ENCODE measurements at regions not wholly inside any gene's neighbourhood (a gene's known extent, or its start where the extent isn't known, plus 50 kb on each side); places are given as distances from the start of the nearest gene placed in this dataset.
A peak's percentile ranks its signal among the peaks of the same experiment; 100 is the strongest.
"Not testable (repeated sequence)": the region's sequence is repeated elsewhere in the genome, so short reads cannot be mapped to it uniquely, and the experiment has no call there.

DNA sequence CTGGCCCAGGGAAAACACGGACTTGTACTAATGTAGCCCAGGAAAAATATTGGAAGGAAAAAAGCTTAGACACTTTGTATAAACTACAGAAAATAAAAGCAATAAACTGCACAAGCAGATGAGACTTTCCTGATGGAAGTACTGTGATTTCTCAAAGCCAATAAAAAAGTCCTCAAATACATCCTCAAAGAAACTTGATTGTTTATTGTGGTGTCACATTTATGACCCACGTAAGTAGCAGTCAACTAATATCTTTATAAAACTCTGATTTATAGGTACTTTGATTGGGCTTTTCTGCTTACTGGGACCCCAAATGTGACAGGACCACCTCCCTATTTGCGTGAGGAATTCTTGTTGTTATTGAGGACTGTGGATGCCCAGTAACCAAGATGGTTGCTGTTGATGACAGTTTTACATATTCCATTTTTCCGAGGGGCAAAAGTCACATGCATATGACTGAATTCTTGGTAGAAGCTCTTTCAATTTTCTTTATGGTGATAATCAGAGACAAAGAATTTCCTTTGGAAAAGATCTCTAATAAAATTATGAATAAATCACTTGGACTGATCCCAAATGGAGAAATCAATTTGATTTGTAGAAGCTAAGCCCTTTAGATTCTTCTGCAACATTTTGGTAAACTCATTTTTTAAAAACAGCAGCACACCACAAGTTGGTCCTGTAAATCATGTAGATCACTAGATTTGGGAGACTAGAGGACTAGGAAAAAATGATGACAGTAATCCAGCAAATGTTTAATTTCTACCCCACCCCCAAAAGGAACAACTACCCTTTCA, 159.0 kb upstream of the TSC22D2 start:
- peak in 2 of 3 donors; percentile 67 to 74 for DNase-seq (ENCODE audit: low read depth in 3 of 3, low spot score in 2 of 3)

DNA sequence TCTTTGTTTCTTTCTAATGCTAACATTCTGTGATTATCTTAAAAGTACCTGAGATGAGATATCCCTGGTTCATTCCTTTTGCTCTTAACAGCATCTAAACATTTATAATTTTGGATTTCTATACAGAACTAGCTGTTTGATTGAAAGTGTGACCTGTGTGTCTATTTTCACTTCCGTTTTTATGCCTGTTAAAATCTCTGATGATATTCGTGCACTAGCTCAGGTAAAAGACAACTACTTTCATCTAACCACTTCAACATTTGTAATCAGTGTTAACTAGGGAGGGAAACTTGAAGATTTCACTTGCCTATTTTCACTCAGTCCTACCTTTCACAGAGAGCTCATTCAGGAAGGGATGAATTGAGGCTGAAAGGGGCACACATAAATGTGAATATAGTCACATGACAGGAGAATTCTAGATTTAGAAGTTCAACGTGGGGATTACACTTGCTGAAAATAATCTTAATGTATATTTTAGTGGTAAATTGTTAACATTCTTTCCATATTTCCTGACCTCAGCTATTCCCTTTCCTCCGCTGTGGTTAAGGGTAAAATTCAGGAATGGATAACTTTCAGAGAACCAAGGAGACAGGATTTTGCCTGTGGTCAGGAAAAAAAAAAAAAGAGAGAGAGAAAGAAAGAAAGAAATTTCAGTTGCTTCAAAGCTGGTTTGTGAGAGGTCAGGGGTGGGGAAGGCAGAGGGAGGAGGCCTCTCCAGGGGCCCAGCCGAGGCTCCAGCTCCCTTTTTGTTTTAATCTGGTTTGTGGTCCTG, 159.8 kb upstream of the TSC22D2 start:
- no peak for DNase-seq (ENCODE audit: low read depth in 3 of 3, low spot score in 2 of 3)

DNA sequence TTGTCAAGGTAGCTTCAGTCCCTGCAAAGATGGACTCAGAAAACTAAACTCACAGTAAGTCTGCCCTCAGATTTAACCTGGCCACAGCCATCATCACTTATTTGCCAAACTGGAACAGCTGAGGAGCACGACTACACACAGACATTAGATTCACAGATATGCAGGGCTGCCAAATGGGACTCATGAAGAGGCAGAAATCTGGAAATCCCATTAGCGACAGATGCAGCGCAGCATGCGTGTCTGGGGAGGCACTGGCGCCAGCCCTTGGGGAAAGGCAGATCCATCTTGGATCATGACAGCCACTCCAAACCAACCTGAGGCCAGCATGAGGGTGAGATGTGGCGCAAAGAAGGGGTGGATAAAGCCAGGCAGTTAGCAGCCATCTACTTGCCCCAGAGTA, 160.7 kb upstream of the TSC22D2 start:
- DNase-seq (ENCODE audit: low read depth in 3 of 3, low spot score in 2 of 3): no peak

DNA sequence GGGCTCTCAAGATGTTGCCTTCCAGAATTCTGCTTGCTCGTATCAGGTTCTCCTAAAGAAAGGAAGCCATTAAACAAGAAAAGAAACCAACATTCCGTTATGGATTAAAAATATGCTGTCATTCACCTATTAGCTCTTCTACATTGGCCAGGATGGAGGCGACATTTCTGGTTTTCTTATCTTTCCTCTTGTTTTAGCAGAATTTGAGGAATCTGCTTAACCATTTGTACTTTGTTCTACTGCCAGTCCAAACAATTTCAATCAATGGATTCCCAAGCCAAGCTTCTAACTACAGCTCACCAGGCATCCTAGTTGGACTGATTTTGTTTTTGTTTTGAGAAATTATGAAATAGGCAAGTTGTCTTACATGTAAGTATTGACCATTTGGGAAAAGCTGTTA, 164.6 kb upstream of the TSC22D2 start:
- no peak for DNase-seq (ENCODE audit: low read depth in 3 of 3, low spot score in 2 of 3)

DNA sequence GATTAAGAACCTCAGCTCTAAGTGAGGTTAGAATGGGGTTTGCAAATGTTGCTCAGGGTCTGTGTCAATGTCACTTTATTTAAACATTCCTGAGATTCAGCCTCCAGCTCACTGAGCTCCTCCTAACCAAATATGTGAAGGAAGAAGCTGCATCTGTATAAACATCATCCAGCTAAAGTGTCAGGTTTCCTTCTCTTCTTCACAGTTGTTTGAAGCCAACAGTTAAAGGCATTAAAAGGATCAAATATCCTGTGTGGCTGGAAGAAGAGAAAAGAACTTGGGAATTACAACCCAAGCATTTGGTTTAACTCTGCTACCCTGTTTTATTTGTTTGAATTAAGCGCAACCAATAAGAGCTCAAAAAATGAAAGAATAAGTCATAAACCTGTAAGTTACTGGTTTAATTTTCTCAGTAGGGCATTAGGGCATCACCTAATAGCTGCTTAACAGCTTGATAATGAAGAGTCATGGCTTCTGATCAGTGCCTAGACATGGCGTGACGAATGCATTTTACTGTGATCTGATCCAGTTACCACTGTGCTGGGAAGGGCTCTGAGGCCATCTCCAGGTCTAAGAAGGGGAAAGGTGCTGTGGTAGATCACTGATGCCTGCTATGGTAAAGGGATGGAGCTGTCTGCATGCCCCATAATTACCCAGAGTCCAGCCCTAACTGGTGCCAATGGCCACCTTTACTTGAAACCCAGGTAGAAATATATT, 165.7 kb upstream of the TSC22D2 start:
- DNase-seq (ENCODE audit: low read depth in 3 of 3, low spot score in 2 of 3): no peak

DNA sequence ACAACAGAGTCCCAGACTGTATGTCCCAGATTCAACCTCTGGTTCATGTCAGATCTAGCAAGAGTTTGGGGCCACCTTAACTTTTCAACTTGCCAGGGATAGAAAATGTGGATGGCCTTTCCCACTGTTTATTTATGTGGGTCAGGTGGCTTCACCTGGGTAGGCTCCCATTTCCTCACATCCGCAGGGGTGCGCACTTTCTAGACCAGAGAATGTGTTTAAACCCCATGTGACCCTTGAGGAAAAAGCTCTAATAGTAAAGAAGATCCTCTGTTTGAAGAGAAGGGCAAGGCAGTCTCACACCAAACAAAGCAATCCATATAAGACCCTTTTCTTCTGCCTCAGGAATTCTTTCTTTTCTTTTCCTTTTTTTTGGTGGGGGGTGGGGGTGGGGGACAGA, 167.2 kb upstream of the TSC22D2 start:
- DNase-seq (ENCODE audit: low read depth in 3 of 3, low spot score in 2 of 3): no peak

DNA sequence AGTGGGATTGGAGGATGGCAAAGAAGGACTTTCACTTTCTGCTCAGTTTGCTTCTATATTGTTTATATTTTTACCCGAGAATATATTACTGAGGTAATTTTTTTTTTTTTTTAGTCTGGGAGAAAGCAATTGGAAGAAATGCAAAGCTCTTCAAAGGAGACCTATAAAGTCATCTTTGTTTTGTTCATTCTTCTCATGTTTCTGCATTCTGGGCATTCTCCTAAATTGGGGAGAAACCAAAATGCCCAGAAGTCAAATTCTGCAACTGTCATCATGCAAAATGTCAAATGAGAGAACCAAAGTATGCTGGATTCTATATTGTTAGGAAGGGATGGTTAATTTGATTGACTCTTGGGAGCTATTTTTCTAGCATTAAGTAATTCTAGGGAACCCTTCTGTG, 168.3 kb upstream of the TSC22D2 start:
- no peak for DNase-seq (ENCODE audit: low read depth in 3 of 3, low spot score in 2 of 3)

DNA sequence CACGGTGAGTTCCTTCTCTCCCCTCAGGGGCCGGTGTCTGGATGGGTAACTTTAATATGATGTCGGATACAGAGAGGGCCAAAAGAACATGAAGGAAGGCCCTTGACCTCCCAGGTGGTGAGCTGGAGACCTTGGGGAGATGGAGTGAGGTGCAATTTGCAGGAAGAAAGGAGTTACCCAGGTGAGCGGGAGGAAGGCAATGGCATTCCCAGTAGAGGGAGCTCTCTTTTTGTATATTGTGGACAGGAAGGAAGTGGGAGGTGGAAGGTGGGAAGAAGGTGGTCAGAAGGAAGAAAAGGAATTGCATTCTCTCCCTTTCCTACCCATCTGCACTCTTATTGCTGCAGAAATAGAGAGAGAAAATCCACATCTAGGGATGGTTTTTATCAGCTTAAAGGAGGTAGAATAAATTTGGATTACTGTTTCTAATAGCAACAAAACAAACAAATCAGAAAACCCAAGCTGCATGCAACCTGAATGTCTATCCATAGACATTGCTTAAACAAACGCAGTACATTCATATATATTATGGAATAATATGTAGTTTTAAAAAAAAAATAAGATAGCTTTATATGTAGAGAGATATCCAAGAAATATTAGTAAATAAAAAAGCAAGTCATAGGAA, 169.0 kb upstream of the TSC22D2 start:
- no peak for DNase-seq (ENCODE audit: low read depth in 3 of 3, low spot score in 2 of 3)

DNA sequence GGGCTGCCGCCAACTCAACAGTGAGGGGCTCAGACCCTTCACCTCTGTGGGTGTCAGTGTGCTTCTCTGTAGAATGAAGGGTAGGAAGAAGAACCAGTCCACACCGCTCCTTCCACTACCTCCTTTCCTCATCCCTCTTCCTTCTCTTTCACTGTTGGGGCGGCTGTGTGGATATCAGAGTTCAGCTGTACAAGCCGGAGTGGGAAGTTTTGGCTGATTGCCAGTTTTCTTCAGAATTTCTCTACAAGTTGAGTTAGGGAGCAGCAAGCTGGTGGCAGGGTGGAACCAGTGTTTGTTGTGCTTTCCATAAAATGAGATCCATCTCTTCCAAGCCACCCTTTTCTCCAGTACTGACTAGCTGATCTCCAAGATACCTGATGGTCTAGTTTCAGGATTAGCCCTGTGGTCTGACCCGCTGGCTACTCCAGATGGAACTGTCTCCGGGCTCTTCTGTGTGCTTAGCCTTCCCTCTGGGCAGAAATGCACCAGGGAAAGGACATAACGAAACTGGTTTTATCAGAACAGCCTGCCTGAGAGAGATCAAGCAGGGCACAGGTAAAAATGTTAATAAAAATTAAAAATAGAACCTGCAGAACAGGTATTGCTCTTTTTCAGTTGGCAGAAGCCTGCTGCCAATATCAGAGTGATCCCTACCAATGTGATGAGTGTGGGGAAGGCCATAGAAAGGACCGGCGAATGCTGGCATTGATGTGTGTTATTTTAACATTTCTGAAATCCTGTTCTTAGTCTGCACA, 169.9 kb upstream of the TSC22D2 start:
- no peak for DNase-seq (ENCODE audit: low read depth in 3 of 3, low spot score in 2 of 3)

DNA sequence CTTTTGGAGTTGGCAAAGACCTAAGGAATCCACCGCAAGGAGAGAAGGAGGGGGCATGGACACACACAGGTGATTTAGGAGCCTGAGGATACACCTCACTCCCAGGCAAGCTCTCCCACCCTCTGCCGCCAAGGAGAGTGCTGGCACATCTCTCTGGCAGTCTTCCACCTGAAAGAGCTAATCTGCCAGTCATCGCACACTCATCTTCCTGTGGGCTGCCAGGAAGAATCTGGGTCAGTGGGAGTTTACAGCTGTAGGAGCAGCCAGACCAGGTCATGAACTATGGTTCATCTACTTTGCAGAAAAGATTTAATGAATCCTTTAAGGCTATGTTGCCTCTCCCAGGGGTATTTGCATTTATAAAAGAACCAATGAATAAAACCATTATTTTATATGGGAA, 170.6 kb upstream of the TSC22D2 start:
- DNase-seq (ENCODE audit: low read depth in 3 of 3, low spot score in 2 of 3): no peak

DNA sequence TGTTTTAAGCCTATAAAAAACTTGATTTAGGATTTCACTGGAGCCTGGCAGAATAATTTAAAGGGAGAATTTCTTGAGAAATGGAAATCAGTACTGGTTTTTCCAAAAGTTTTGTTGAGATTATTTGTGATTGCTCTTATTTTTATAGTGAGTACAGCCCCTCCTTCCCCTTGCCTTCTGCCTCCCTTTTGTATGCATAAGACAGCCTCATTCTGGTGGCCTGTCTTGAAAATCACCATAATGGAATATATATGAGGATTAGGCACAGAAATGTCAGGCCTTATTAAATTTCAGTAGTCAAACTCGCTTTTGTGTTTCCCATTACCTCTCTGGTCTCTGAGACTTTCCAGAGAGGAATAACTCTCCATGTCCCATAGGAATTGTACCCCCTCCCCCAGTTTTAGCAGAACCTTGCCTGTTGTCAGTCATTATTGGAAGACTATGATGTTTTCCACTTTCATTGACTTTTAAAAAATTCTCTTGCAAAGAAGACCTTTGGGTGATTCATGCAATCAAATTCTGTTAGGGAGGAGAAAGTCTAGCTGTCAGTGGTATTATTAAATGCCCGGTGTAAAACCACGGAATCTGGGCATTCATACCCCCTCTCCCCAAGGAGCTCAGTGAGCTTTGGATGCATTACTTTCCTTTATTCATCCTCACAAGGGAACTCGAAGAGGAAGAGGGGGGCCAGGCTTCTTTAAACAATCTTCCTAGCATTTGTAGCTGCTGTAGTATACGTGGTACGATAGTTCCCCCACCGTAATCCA, 171.6 kb upstream of the TSC22D2 start:
- no peak for DNase-seq (ENCODE audit: low read depth in 3 of 3, low spot score in 2 of 3)

DNA sequence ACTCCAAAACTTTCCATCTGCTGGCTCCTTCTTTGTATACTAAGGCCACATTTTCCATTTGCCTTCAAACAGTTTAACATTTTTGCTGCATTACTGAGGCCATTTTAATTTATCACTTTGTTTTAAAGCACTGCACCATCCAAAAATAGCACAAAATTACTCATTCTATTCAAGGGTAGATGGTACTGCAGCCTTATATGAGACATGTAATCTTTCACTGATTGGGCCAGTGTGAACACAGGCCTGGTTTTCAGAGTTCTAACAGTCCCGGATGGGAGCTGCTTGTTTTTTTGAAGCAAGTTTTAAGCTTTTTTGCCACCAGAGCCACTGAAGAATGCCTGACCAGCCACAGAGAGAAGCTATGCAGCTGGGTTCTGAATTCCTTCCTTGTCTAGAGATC, 172.3 kb upstream of the TSC22D2 start:
- no peak for DNase-seq (ENCODE audit: low read depth in 3 of 3, low spot score in 2 of 3)

DNA sequence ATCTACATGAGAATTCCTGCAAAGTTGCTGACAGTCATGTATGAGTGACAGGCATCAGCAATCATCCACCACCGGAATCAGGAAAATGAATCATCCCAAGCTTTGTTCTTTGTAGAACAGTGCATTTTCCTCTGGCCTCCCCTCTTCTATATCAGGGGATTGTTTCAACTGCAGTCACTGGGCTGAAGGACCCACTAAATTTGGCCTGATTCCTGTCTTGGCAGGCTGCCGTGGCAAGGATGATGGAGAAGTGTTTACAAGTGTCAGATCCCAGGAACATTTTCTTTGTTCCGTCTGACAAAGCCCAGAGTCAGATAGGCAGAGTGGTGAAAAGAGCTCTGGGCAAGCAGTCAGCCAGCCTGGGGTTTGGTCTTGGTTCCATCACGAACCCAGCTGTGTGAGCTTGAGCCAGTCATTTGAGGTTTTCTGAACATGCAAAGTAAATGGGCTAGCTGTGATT, 175.1 kb upstream of the TSC22D2 start:
- no peak for DNase-seq (ENCODE audit: low read depth in 3 of 3, low spot score in 2 of 3)

DNA sequence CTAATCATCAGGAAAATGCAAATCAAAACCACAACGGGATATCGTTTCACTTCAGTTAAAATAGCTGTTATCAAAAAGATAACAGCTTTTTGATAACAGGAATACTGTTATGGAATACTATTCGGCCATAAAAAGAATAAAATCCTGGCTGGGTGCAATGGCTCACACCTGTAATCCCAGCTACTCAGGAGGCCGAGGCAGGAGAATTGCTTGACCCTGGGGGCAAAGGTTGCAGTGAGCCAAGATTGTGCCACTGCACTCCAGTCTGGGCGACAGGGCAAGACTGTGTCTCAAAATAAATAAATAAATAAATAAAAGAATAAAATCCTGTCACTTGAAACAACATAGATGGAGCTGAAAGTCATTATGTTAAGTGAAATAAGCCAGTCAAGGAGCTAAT, 178.1 kb upstream of the TSC22D2 start:
- no peak for DNase-seq (ENCODE audit: low read depth in 3 of 3, low spot score in 2 of 3)

DNA sequence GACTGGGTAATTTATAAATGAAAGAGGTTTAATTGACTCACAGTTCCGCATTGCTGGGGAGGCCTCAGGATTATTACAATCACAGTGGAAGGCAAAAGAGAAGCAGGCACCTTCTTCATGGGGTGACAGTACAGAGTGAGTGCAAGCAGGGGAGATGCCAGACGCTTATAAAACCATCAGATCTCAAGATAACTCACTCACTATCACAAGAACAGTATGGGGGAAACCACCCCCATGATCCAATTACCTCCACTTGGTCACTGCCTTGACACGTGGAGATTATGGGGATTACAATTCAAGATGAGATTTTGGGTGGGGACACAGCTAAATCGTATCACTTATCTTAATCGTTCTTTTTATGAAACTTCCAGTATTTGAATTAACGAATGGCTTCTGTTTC, 179.5 kb upstream of the TSC22D2 start:
- not testable (repeated sequence) for DNase-seq (ENCODE audit: low read depth in 3 of 3, low spot score in 2 of 3)

DNA sequence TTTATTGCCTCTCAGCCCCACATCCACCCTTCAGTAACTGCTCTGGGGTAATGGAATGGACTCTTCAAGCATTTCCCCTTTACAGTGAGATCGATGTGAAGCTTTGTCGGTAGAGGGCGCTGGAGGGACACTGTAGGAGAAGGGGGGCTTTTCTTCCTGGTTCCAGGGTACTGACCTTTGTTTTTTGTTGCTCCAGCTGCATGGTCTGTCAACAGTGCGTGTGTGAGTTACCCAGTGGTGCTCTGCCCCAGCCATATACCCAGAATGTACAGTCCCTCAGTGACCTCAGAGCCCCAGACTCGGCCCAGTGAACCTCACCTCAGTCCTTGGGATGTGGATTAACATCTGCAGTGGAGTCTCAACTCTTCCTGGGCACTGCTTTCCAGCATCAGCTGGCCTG, 180.3 kb upstream of the TSC22D2 start:
- no peak for DNase-seq (ENCODE audit: low read depth in 3 of 3, low spot score in 2 of 3)

DNA sequence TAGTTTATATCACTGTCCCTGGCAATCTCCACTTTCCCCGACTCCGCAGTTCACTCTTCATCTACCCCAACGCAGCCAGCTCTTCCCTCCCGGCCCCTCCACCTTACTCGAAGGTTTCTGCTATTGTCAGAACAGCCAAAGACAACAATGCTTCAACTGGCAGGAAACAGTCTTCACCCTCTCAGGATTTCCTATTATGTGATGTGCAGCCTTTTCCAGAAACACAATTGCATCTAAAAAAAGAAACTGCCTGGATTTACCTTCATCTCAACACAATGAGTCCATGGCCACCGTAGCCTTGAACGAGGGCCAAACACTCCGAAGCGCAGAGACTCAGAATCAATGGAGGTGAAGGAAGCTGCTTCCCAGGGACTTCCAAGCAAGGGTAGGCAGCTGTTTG, 182.1 kb upstream of the TSC22D2 start:
- no peak for DNase-seq (ENCODE audit: low read depth in 3 of 3, low spot score in 2 of 3)

DNA sequence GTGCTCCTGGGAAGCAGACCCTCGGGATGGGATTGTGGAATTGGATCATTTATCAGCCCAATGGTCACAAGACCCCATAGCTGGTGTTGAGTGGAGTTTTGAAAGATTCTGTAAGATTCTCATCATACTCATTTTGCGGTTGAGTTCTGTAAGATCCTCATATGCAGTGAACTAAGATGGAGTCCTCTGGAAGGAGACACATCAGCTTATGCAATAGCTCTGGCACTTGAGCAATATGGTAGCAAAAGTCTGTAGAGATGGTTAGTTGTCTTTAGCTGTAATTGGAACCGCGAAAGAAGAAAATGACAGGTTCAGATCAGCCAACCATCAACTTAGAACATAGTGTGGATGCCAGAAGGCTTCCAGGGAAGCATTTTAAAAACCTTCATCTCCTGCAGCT, 184.5 kb upstream of the TSC22D2 start:
- no peak for DNase-seq (ENCODE audit: low read depth in 3 of 3, low spot score in 2 of 3)

DNA sequence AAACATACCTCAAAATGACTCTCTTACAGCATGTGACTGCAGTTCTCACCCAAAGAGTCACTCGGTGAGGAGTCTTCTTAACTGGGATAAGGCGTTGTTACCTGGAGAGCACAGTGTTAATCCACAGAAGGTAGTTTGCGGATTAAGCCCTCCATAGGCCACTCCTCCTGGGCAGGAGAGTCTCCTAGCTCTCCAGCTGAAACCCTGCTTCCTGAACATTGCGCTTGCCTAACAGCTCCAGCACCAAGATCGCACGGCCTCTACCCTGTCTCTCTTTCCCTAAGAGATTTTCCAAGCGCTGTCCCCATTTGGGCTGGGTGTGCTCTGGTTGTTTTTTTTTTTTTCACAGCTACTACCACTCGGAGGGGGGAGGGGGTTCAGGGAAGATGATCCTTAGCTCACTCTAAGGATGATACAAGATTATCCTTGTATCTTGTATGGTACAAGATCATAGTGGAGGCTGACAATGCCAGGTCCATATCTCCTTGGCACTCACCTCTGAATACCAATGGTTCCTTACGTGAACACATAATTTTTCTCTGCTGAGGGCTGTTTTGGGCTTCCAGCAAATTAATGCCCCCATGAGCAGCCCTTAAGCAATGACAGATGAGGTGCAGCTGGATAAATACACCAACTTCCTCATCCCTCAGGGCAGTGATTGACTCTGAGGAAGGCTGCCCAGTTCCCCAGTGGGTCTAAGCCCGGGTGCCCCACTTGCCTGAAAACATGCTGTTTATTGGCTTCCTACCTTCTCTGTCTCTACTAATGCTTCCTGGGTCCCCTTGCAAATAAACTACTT, 185.2 kb upstream of the TSC22D2 start:
- DNase-seq (ENCODE audit: low read depth in 3 of 3, low spot score in 2 of 3): no peak

Measured in right renal cortex interstitium (tissue), 3 donors.